ENCODE measurements at regions not wholly inside any gene's neighbourhood (a gene's known extent, or its start where the extent isn't known, plus 50 kb on each side); places are given as distances from the start of the nearest gene placed in this dataset.

DNA sequence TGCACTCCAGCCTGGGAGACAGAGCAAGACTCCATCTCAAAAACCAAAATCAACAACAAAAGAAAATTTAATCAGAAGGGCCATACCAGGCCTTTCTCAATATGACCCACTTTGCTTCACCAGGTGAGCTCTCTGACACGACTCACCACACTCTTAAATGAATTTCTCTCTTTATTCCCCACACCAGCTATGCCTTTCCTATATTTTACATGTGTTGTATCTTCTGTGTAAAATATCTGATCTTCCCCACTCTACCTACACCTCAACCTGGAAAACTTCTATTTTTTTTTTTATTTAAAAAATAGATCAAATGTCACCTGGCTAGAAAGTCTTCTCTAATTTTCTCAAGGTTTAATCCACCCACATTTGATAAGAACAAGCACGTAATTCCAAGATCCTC lies 77.6 kb upstream of the SLC39A8 start:
- H3K4me2 ChIP-seq (ENCODE audit: insufficient read depth, low read length): no peak overlapping the region
- H3K4me1 ChIP-seq (replicated peaks in 1 of 2; ENCODE audit: control insufficient read depth in 2 of 2, insufficient read depth in 2 of 2, low read length in 2 of 2): no peaks in the 10 kb centered on the region
- no peaks in the 10 kb centered on the region for H3K9me3 ChIP-seq (replicated peaks; ENCODE audit: control insufficient read depth, insufficient read depth, low read depth, low read length)
- no peaks in the 10 kb centered on the region for H3K9me1 ChIP-seq (ENCODE audit: control insufficient read depth, insufficient read depth, low read length)
- no peaks in the 10 kb centered on the region for H4K20me1 ChIP-seq (replicated peaks; ENCODE audit: control insufficient read depth, insufficient read depth, low read length)
- ChIA-PET POLR2A (no interaction called here), CTCF (ENCODE audit: low intra/inter-chr PET ratio) (no interaction called here)
- H3K27me3 ChIP-seq (ENCODE audit: control insufficient read depth in 2 of 2, insufficient read depth in 2 of 2, low read length in 2 of 2): no peaks in the 10 kb centered on the region; a peak in 1 of 5 replicates
- no peak overlapping the region for H3K27ac ChIP-seq (ENCODE audit: extremely low read depth, low read depth, low read length)
- in situ Hi-C loops (cut with MboI): no loop called here
- H3K79me2 ChIP-seq (ENCODE audit: control insufficient read depth, insufficient read depth, low read length): no peaks in the 10 kb centered on the region
- WGBS (ENCODE audit: insufficient coverage, low coverage, missing lambda C conversion rate): 0% methylated on average over 2 of the region's 2 CpGs
- no peak overlapping the region for H3K9ac ChIP-seq (ENCODE audit: insufficient read depth in 1 of 2, low read depth in 2 of 2, low read length in 2 of 2)
- no peak for ATAC-seq
- no peak for FAIRE-seq
- no peak overlapping the region for H3K4me3 ChIP-seq
- no TSS peak for BruUV-seq (replicated peaks)
- TF ChIP-seq, protein P1, sequence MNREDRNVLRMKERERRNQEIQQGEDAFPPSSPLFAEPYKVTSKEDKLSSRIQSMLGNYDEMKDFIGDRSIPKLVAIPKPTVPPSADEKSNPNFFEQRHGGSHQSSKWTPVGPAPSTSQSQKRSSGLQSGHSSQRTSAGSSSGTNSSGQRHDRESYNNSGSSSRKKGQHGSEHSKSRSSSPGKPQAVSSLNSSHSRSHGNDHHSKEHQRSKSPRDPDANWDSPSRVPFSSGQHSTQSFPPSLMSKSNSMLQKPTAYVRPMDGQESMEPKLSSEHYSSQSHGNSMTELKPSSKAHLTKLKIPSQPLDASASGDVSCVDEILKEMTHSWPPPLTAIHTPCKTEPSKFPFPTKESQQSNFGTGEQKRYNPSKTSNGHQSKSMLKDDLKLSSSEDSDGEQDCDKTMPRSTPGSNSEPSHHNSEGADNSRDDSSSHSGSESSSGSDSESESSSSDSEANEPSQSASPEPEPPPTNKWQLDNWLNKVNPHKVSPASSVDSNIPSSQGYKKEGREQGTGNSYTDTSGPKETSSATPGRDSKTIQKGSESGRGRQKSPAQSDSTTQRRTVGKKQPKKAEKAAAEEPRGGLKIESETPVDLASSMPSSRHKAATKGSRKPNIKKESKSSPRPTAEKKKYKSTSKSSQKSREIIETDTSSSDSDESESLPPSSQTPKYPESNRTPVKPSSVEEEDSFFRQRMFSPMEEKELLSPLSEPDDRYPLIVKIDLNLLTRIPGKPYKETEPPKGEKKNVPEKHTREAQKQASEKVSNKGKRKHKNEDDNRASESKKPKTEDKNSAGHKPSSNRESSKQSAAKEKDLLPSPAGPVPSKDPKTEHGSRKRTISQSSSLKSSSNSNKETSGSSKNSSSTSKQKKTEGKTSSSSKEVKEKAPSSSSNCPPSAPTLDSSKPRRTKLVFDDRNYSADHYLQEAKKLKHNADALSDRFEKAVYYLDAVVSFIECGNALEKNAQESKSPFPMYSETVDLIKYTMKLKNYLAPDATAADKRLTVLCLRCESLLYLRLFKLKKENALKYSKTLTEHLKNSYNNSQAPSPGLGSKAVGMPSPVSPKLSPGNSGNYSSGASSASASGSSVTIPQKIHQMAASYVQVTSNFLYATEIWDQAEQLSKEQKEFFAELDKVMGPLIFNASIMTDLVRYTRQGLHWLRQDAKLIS (CRISPR knock-in tag; IDR thresholded peaks at IDR 0.05): no peak
- no peak for TF ChIP-seq TFAM (CRISPR knock-in tag; conservative IDR thresholded peaks at IDR 0.05)
- TF ChIP-seq PCBP2 (IDR thresholded peaks at IDR 0.05; ENCODE audit: low read depth, low read length, poor library complexity, severe bottlenecking): no peak
- no peak for TF ChIP-seq PRMT5 (CRISPR knock-in tag; IDR thresholded peaks at IDR 0.05)
- no peak for TF ChIP-seq SPI1 (IDR thresholded peaks at IDR 0.05; ENCODE audit: borderline replicate concordance, low read depth, low read length)
- no peak for TF ChIP-seq ARHGAP35 (IDR thresholded peaks at IDR 0.05; ENCODE audit: partially characterized antibody)
- no peak for TF ChIP-seq SLC30A9 (CRISPR knock-in tag; IDR thresholded peaks at IDR 0.05)
- no peak for TF ChIP-seq CTBP1 (IDR thresholded peaks at IDR 0.05; ENCODE audit: borderline replicate concordance)
- TF ChIP-seq MXD1 (CRISPR knock-in tag; IDR thresholded peaks at IDR 0.05; ENCODE audit: borderline replicate concordance, poor library complexity, severe bottlenecking): no peak
- no peak for TF ChIP-seq HDAC3 (IDR thresholded peaks at IDR 0.05; ENCODE audit: borderline replicate concordance, partially characterized antibody)
- TF ChIP-seq SP1 (CRISPR knock-in tag; IDR thresholded peaks at IDR 0.05): no peak
- TF ChIP-seq ZNF175 (CRISPR knock-in tag; IDR thresholded peaks at IDR 0.05; ENCODE audit: low read depth): no peak
- H2AFZ ChIP-seq (ENCODE audit: low read depth, low read length): no peak overlapping the region
- intact Hi-C loops (cut with micrococcal nuclease): no loop called here
- no peak for DNase-seq (ENCODE audit: extremely low read depth in 1 of 4, low spot score in 3 of 4)
- no peaks in the 10 kb centered on the region for H3K36me3 ChIP-seq (ENCODE audit: control insufficient read depth, insufficient read depth, low read length)

Data from K562 (cell line).